ENCODE measurements at regions not wholly inside any gene's neighbourhood (a gene's known extent, or its start where the extent isn't known, plus 50 kb on each side); places are given as distances from the start of the nearest gene placed in this dataset.

GRCh38 chr14:26191671-26192070 lies 406.2 kb downstream of the NOVA1 start:
- TF ChIP-seq ELF4 (IDR thresholded peaks at IDR 0.05) (no peak), SUZ12 (IDR thresholded peaks at IDR 0.05) (no peak), TARDBP (IDR thresholded peaks at IDR 0.05) (no peak), CTBP1 (IDR thresholded peaks at IDR 0.05; ENCODE audit: borderline replicate concordance) (no peak), ZNF384 (IDR thresholded peaks at IDR 0.05) (no peak), BHLHE40 (IDR thresholded peaks at IDR 0.05; ENCODE audit: borderline replicate concordance) (no peak), PKNOX1 (IDR thresholded peaks at IDR 0.05) (no peak), FOXK2 (IDR thresholded peaks at IDR 0.05) (no peak)

Measured in HEK293T (cell line).